ENCODE measurements at regions not wholly inside any gene's neighbourhood (a gene's known extent, or its start where the extent isn't known, plus 50 kb on each side); places are given as distances from the start of the nearest gene placed in this dataset.

- Histone ChIP-seq H3K27ac (no peak overlapping the region), H3K4me1 (no peaks in the 10 kb centered on the region), H3K4me3 (no peak overlapping the region), H3K9me3 (no peaks in the 10 kb centered on the region), H3K27me3 (no peaks in the 10 kb centered on the region), H3K36me3 (no peaks in the 10 kb centered on the region)
- intact Hi-C loops (cut with DNase I) = no loop called here
- TF ChIP-seq POLR2AphosphoS5 (IDR thresholded peaks at IDR 0.05; ENCODE audit: insufficient read depth in 1 of 2, low read depth in 1 of 2) = no peak
- TF ChIP-seq POLR2A (IDR thresholded peaks at IDR 0.05) = no peak
- TF ChIP-seq CTCF (IDR thresholded peaks at IDR 0.05) = no peak
- DNase-seq (ENCODE audit: extremely low spot score in 2 of 2) = no peak
Measured at GRCh38 chr9:87436716-87437115, 61.0 kb upstream of the DAPK1 start.

GRCh38 chr9:87437966-87438365 lies 59.7 kb upstream of the DAPK1 start:
- H3K27me3 ChIP-seq = no peaks in the 10 kb centered on the region
- H3K4me3 ChIP-seq = no peak overlapping the region
- no peaks in the 10 kb centered on the region for H3K4me1 ChIP-seq
- H3K36me3 ChIP-seq = no peaks in the 10 kb centered on the region
- H3K9me3 ChIP-seq = no peaks in the 10 kb centered on the region
- TF ChIP-seq POLR2A (IDR thresholded peaks at IDR 0.05) (no peak), CTCF (IDR thresholded peaks at IDR 0.05) (no peak), POLR2AphosphoS5 (IDR thresholded peaks at IDR 0.05; ENCODE audit: insufficient read depth in 1 of 2, low read depth in 1 of 2) (no peak)
- H3K27ac ChIP-seq = no peak overlapping the region
- intact Hi-C loops (cut with DNase I) = no loop called here
- DNase-seq (ENCODE audit: extremely low spot score in 2 of 2) = no peak

- Histone ChIP-seq H3K9me3 (no peaks in the 10 kb centered on the region), H3K27ac (no peak overlapping the region), H3K4me3 (no peak overlapping the region), H3K27me3 (no peaks in the 10 kb centered on the region), H3K4me1 (no peaks in the 10 kb centered on the region), H3K36me3 (no peaks in the 10 kb centered on the region)
- DNase-seq (ENCODE audit: extremely low spot score in 2 of 2) = no peak
- TF ChIP-seq CTCF (IDR thresholded peaks at IDR 0.05) (no peak), POLR2A (IDR thresholded peaks at IDR 0.05) (no peak), POLR2AphosphoS5 (IDR thresholded peaks at IDR 0.05; ENCODE audit: insufficient read depth in 1 of 2, low read depth in 1 of 2) (no peak)
- intact Hi-C loops (cut with DNase I) = no loop called here
Measured at GRCh38 chr9:87441251-87441650, 56.4 kb upstream of the DAPK1 start.

- Histone ChIP-seq H3K4me3 (no peak overlapping the region), H3K27ac (no peak overlapping the region), H3K27me3 (no peaks in the 10 kb centered on the region), H3K9me3 (no peaks in the 10 kb centered on the region), H3K36me3 (no peaks in the 10 kb centered on the region), H3K4me1 (no peaks in the 10 kb centered on the region)
- intact Hi-C loops (cut with DNase I) = no loop called here
- no peak for DNase-seq (ENCODE audit: extremely low spot score in 2 of 2)
- no peak for TF ChIP-seq POLR2AphosphoS5 (IDR thresholded peaks at IDR 0.05; ENCODE audit: insufficient read depth in 1 of 2, low read depth in 1 of 2)
- no peak for TF ChIP-seq CTCF (IDR thresholded peaks at IDR 0.05)
- no peak for TF ChIP-seq POLR2A (IDR thresholded peaks at IDR 0.05)
Measured at GRCh38 chr9:87442451-87442850, 55.2 kb upstream of the DAPK1 start.

- TF ChIP-seq CTCF (IDR thresholded peaks at IDR 0.05) (no peak), POLR2A (IDR thresholded peaks at IDR 0.05) (no peak), POLR2AphosphoS5 (IDR thresholded peaks at IDR 0.05; ENCODE audit: insufficient read depth in 1 of 2, low read depth in 1 of 2) (no peak)
- no peaks in the 10 kb centered on the region for H3K9me3 ChIP-seq
- H3K36me3 ChIP-seq = no peaks in the 10 kb centered on the region
Measured at GRCh38 chr9:87443006-87443405, 54.7 kb upstream of the DAPK1 start.

More at GRCh38 chr9:87443006-87443405, 54.7 kb upstream of the DAPK1 start:
- no peak for DNase-seq (ENCODE audit: extremely low spot score in 2 of 2)
- Histone ChIP-seq H3K27me3 (no peaks in the 10 kb centered on the region), H3K4me3 (no peak overlapping the region), H3K27ac (no peak overlapping the region), H3K4me1 (no peaks in the 10 kb centered on the region)
- intact Hi-C loops (cut with DNase I) = no loop called here

Data from vagina (tissue), 2 donors.